GM23338 (cell line): ENCODE measurements at regions not wholly inside any gene's neighbourhood (a gene's known extent, or its start where the extent isn't known, plus 50 kb on each side); places are given as distances from the start of the nearest gene placed in this dataset.

ENCODE experiments used
- ATAC-seq: fragments of 200-7000 bp; cut with Tn5 transposase; 3 replicates; pipeline ENCODE4 v1.9.1; 2020
- DNase-seq: peaks from one replicate; pipeline ENCODE4 v3.0.0-alpha.2; 2015; ENCODE audit warnings: low spot score
- H2AFZ ChIP-seq: fragments of 200-600 bp; sonication (generic); 2 replicates; pipeline ENCODE4 v1.8.0; 2016; ENCODE audit warnings: antibody characterized with exemption, mild to moderate bottlenecking, moderate library complexity
- H3F3A ChIP-seq: fragments of 200-600 bp; sonication (generic); replicated peaks from 2 replicates; pipeline ENCODE4 v1.8.0; 2017; ENCODE audit warnings: antibody characterized with exemption, mixed run types, low read depth
- H3K27ac ChIP-seq: fragments of 200-600 bp; sonication (generic); 2 replicates; pipeline ENCODE4 v1.6.1; 2016; ENCODE audit warnings: low read depth
- H3K27me3 ChIP-seq: fragments of 200-600 bp; sonication (generic); 2 replicates; pipeline ENCODE4 v1.8.0; 2016; ENCODE audit warnings: mild to moderate bottlenecking, mixed run types, moderate library complexity; ENCODE audit not compliant: insufficient read depth
- H3K36me3 ChIP-seq: fragments of 200-600 bp; sonication (generic); 2 replicates; pipeline ENCODE4 v1.8.0; 2016; ENCODE audit warnings: mild to moderate bottlenecking; ENCODE audit not compliant: insufficient read depth
- H3K4me1 ChIP-seq: fragments of 200-600 bp; sonication (generic); 2 replicates; pipeline ENCODE4 v1.8.0; 2016; ENCODE audit warnings: mild to moderate bottlenecking, moderate library complexity; ENCODE audit not compliant: insufficient read depth
- H3K4me2 ChIP-seq: fragments of 200-600 bp; sonication (generic); 2 replicates; pipeline ENCODE4 v1.7.1; 2017; ENCODE audit warnings: mixed run types
- H3K4me3 ChIP-seq: fragments of 200-600 bp; sonication (generic); 2 replicates; pipeline ENCODE4 v1.6.1; 2016; ENCODE audit warnings: mixed run types
- H3K79me2 ChIP-seq: fragments of 200-600 bp; sonication (generic); replicated peaks from 2 replicates; pipeline ENCODE4 v1.8.0; 2017; ENCODE audit warnings: mild to moderate bottlenecking; ENCODE audit not compliant: insufficient read depth
- H3K9me2 ChIP-seq: fragments of 200-600 bp; sonication (generic); 2 replicates; pipeline ENCODE4 v1.8.0; 2017; ENCODE audit not compliant: insufficient read depth
- H4K20me1 ChIP-seq: fragments of 200-600 bp; sonication (generic); replicated peaks from 2 replicates; pipeline ENCODE4 v1.8.0; 2017; ENCODE audit warnings: mild to moderate bottlenecking; ENCODE audit not compliant: insufficient read depth
- H3K27ac Mint-ChIP-seq: 2 replicates; pipeline ENCODE4 v1.8.0; 2020; ENCODE audit warnings: inconsistent platforms, mild to moderate bottlenecking, moderate library complexity, mixed read lengths
- H3K27me3 Mint-ChIP-seq: 3 replicates; pipeline ENCODE4 v1.8.0; 2022; ENCODE audit warnings: low read depth, mild to moderate bottlenecking, moderate library complexity, mixed read lengths, inconsistent platforms; ENCODE audit not compliant: insufficient read depth, poor library complexity
- H3K36me3 Mint-ChIP-seq: 3 replicates; pipeline ENCODE4 v1.8.0; 2021; ENCODE audit warnings: low read depth, mild to moderate bottlenecking, inconsistent platforms, moderate library complexity, mixed read lengths
- H3K4me1 Mint-ChIP-seq: 3 replicates; pipeline ENCODE4 v1.8.0; 2020; ENCODE audit warnings: mild to moderate bottlenecking, inconsistent platforms, mixed read lengths
- H3K4me3 Mint-ChIP-seq: 3 replicates; pipeline ENCODE4 v1.8.0; 2021; ENCODE audit warnings: moderate library complexity, mild to moderate bottlenecking, inconsistent platforms, mixed read lengths
- H3K9me3 Mint-ChIP-seq: 3 replicates; pipeline ENCODE4 v1.8.0; 2020; ENCODE audit warnings: moderate library complexity, mild to moderate bottlenecking, inconsistent platforms, mixed read lengths
- CREB1 ChIP-seq: fragments of 250-450 bp; sonication (Bioruptor Pico); IDR thresholded peaks from 2 replicates; pipeline ENCODE4 v1.5.0; 2020; ENCODE audit warnings: low read depth, mild to moderate bottlenecking, moderate library complexity
- CTCF ChIP-seq, 2 experiments: fragments of 200-600 bp in 1 of 2; sonication (generic) in 1 of 2; conservative IDR thresholded peaks; 2 replicates each; pipeline versions ENCODE4 v1.5.1 to v1.6.1; 2016 to 2017; ENCODE audit warnings: antibody characterized with exemption in 2 of 2, low read depth in 2 of 2, mild to moderate bottlenecking in 2 of 2, moderate library complexity in 1 of 2
- ETS1 ChIP-seq: IDR thresholded peaks from 2 replicates; pipeline ENCODE4 v1.6.1; 2016; ENCODE audit warnings: antibody characterized with exemption
- EZH2 ChIP-seq: fragments of 200-600 bp; sonication (generic); IDR thresholded peaks from one replicate; pipeline ENCODE4 v1.8.0; 2017; ENCODE audit warnings: antibody characterized with exemption, mild to moderate bottlenecking, low read depth; ENCODE audit not compliant: unreplicated experiment
- EZH2phosphoT487 ChIP-seq: fragments of 200-600 bp; sonication (generic); IDR thresholded peaks from one replicate; pipeline ENCODE4 v1.8.1; 2018; ENCODE audit warnings: antibody characterized with exemption; ENCODE audit not compliant: unreplicated experiment
- NANOG ChIP-seq: IDR thresholded peaks from 2 replicates; pipeline ENCODE4 v1.6.1; 2016; ENCODE audit warnings: antibody characterized with exemption, borderline replicate concordance
- POLR2AphosphoS5 ChIP-seq: IDR thresholded peaks from 2 replicates; pipeline ENCODE4 v1.6.1; 2016; ENCODE audit warnings: antibody characterized with exemption, low read depth
- REST ChIP-seq: IDR thresholded peaks from one replicate; pipeline ENCODE4 v1.6.1; 2018; ENCODE audit warnings: antibody characterized with exemption; ENCODE audit not compliant: unreplicated experiment
- STAT1 ChIP-seq: IDR thresholded peaks from one replicate; pipeline ENCODE4 v1.6.1; 2016; ENCODE audit warnings: antibody characterized with exemption; ENCODE audit not compliant: unreplicated experiment
- ZNF114 ChIP-seq: fragments of 250-450 bp; sonication (Bioruptor Pico); IDR thresholded peaks from 2 replicates; pipeline ENCODE4 v1.5.0; 2020; ENCODE audit warnings: mild to moderate bottlenecking, moderate library complexity

- no peak for TF ChIP-seq REST
- TF ChIP-seq NANOG: no peak
- TF ChIP-seq EZH2: no peak
Measured at GRCh38 chr2:45137966-45138695, 128.9 kb upstream of the SIX2 start (continued).

GRCh38 chr2:45134726-45135125 lies 125.5 kb upstream of the SIX2 start:
- H3K36me3 Mint-ChIP-seq: no peaks in the 10 kb centered on the region
- TF ChIP-seq EZH2phosphoT487: no peak
- ATAC-seq (no peak), DNase-seq (no peak)
- H3K4me3 Mint-ChIP-seq: no peak overlapping the region
- Histone ChIP-seq H3K4me3 (no peak overlapping the region), H4K20me1 (no peaks in the 10 kb centered on the region), H3K4me1 (peaks cover 6% of the 10 kb centered on the region; the same call in 1 of the 2 replicates), H3F3A (no peaks in the 10 kb centered on the region), H3K4me2 (no peak overlapping the region), H3K27ac (no peak overlapping the region), H3K36me3 (no peaks in the 10 kb centered on the region), H3K27me3 (no peaks in the 10 kb centered on the region), H2AFZ (peak overlapping the region; percentile 48), H3K79me2 (no peaks in the 10 kb centered on the region), H3K9me2 (peaks cover 17% of the 10 kb centered on the region)
- H3K27ac Mint-ChIP-seq: no peak overlapping the region
- H3K4me1 Mint-ChIP-seq: peaks cover 12% of the 10 kb centered on the region
- H3K9me3 Mint-ChIP-seq: no peaks in the 10 kb centered on the region; the same call in 2 of the 3 replicates
- no peaks in the 10 kb centered on the region for H3K27me3 Mint-ChIP-seq

GRCh38 chr2:45134014-45134413 lies 124.8 kb upstream of the SIX2 start:
- DNase-seq (peak; percentile 34), ATAC-seq (peak; percentile 48; the same call in 2 of the 3 replicates)
- Mint-ChIP-seq H3K4me3 (no peak overlapping the region), H3K4me1 (peaks cover 12% of the 10 kb centered on the region), H3K9me3 (no peaks in the 10 kb centered on the region; the same call in 2 of the 3 replicates), H3K27ac (no peak overlapping the region), H3K27me3 (no peaks in the 10 kb centered on the region), H3K36me3 (no peaks in the 10 kb centered on the region)
- Histone ChIP-seq H3K79me2 (no peaks in the 10 kb centered on the region), H3K27ac (no peak overlapping the region), H3K4me2 (no peak overlapping the region), H3K9me2 (peaks cover 17% of the 10 kb centered on the region), H4K20me1 (no peaks in the 10 kb centered on the region), H3K36me3 (no peaks in the 10 kb centered on the region), H2AFZ (peak overlapping the region; percentile 54; the same call in 1 of the 2 replicates), H3K27me3 (no peaks in the 10 kb centered on the region), H3K4me1 (peaks cover 6% of the 10 kb centered on the region; the same call in 1 of the 2 replicates), H3K4me3 (no peak overlapping the region), H3F3A (no peaks in the 10 kb centered on the region)
- TF ChIP-seq POLR2AphosphoS5 (no peak), CREB1 (no peak), STAT1 (no peak), ZNF114 (CRISPR knock-in tag) (no peak), REST (no peak), ETS1 (no peak), NANOG (no peak), CTCF (conservative IDR thresholded peaks at IDR 0.05; ENCODE audit: low read depth in 2 of 2) (no peak)
